ENCODE measurements at regions not wholly inside any gene's neighbourhood (a gene's known extent, or its start where the extent isn't known, plus 50 kb on each side); places are given as distances from the start of the nearest gene placed in this dataset.

DNA sequence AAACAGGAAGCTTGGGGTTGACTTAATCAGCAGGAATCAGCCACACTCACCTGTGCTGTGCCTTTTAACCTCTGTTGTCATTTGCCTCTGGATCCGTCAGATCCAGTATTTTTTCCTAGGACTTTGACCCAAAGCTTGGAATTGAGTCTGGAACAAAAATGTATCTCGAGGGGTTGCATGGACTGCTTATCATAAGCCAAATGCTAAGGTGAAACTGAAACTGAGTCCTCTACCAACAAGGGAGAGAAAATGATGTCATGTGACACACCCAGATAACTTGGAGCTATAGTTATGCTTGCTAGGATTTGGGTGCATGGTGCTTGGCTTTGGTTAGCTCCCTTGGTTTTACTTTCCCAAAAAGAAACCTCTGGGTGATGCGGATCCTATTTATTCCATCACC lies 2158.6 kb upstream of the PIK3C3 start:
- no peak for DNase-seq (ENCODE audit: low spot score)

DNA sequence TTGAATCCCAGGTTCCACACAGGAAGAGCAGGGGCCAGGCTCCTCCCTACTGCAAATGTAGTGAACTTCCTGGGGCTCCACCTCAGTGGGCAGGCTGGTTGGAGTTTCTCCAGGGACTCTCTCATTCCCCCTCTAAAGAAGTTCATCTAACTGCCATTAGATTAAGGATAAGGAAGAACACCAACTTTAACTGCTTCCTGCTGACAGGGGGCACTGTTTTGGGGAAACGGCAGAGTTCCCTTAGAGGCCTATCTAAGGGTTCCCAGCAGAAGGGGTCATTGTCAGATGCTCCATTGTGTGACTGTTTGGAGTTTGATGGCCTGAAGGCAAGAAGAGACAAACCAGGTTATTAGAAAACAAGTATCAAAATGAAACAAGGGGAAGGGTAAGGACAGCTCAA lies 2159.7 kb upstream of the PIK3C3 start:
- DNase-seq (ENCODE audit: low spot score), result no peak

DNA sequence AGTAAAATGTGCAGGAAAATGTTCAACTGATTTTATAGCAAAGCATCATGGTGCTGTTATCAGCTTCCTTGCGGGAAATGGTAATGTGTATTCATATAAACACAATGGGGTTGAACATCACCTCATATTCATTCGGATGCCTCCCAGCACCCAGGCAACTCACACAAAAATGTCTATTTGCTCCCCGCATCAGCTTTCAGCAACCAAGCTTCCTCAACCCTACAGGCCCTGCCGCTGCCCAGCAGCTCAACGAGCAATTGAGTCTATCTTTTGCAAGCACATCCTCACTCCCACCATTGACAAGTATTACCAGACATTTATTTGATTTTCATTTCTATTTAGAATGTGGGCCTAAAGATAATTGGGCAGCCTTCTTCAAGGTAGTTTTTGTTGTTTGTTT lies 2161.4 kb upstream of the PIK3C3 start:
- DNase-seq (ENCODE audit: low spot score), result no peak

DNA sequence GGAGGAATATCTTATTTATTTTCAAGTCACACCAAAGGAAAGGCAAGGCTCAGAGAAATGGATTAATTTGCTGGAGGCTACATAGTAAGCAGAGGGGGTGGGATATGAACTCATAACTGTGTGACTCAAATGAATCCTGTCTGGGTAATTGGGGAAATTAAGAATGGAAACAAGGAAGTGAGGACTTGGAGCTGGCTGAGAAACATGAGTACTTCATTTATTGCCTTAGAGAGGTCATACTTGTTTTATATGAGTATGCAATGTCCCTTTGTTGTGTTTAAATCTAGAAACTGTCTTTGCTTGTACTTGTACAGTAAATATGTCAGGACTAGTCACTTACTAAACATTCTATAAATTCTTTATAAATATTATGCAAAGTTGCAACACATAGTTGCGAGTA lies 2166.7 kb upstream of the PIK3C3 start:
- no peak for DNase-seq (ENCODE audit: low spot score)

DNA sequence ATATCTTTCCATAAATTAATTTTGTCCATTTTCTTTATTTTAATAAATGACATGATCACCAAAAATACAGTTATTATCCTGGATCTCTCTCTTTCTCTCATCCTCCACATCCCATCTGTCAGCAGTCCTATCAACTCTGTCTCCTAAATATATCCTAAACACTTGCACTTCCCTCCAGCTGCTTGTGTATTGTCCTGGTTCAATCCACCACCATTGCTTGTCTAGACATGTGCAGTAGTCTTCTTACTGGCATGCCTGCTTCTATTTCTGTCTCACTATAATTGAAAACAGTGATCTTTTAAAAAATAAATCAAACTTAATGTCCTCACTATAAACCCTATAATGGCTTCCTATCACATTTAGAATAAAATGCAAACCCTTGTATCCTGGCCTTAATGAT lies 2168.6 kb upstream of the PIK3C3 start:
- no peak for DNase-seq (ENCODE audit: low spot score)

DNA sequence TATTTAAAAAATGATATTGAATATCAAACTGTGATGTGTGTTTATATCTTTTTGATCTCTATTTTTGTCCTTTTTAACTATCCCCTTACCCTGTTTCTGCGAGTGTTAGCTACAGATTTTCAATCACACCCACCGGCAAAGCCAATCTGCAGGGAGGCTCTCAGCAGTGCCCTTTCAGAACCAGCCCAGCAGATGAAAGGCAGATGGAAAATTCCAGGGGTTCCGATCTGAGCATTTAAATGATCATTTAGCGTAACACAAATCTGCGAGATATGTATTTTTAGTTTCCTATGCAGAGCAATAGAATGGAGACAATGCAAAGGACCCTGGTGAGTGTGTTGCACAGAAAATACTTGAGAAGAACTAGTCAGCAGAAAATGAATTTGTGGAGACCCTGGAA lies 2170.5 kb upstream of the PIK3C3 start:
- DNase-seq (ENCODE audit: low spot score), result no peak

DNA sequence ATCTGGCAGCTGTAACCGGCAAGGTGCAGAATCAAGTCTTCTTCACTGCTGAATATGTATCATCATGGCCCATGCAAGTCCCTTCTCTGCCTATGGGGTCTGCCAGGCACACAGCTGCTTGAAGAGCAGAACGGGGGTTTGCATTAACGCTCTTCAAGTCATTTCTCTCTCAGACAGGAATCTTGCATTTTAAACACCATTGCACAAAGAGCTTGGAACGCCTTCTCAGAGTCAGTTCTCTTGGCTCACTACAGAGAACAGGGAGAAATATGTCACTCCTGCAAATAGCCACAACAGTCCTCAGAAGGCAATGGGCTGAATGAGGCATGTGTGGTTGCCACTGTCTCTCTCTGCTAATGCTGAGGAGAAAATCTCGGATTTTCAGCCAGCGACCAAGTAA lies 2173.5 kb upstream of the PIK3C3 start:
- no peak for DNase-seq (ENCODE audit: low spot score)

DNA sequence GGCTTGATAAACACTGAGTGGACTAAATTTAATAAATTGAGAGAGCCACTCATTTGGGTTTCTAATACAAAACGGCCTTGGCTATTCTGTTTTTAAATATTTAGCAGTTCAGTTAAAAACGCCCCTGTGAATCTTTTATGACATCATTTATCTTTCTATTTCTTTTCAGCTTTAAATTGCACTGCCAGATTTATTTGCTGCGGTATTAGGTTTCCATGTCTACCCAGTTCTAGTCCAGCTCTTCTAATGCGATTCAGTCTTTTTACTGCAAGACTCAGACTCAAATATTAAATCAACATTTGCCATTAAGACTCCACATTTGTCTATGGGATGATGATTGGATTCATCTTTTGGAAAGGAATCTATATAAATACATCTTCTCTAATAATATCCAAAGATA lies 2174.3 kb upstream of the PIK3C3 start:
- DNase-seq (ENCODE audit: low spot score), result no peak

DNA sequence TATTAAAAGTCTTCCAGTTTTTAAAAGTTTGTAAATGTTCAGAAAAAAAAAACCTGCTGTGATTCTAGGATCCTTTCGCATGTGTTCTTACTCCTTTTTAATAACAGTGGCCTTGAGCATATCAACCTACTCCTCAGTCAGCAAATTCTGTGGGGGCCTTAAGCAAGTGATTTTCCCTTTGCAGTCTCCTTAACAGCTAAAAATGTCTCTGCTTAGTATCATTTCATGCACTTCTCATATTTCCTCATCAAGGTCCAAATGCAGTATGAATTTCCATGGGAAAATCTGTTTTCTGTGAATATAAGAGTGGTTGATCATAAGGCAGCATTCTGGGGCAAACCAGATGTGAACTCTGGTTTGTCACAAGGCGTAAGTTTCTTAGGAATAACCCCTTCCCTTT lies 2175.1 kb upstream of the PIK3C3 start:
- no peak for DNase-seq (ENCODE audit: low spot score)

DNA sequence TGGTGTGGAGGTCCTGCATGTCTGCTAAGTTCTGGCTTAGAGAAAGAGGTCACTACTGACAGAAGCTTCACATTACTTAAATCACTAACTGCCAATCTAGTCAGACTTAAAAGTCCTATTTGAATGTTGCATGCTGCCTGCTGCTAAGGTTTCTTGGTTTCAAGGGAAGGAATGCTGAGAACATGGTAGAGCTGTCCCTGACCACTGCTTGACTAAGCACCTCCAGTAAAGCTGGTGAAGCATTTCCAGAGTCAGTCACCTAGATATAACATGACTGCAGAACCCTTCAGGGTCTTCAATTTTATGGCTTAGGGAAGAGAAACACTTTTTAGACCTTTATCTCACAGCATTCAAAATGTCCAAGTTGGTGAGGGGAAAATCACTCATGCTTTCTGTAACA lies 2178.3 kb upstream of the PIK3C3 start:
- DNase-seq (ENCODE audit: low spot score), result no peak

DNA sequence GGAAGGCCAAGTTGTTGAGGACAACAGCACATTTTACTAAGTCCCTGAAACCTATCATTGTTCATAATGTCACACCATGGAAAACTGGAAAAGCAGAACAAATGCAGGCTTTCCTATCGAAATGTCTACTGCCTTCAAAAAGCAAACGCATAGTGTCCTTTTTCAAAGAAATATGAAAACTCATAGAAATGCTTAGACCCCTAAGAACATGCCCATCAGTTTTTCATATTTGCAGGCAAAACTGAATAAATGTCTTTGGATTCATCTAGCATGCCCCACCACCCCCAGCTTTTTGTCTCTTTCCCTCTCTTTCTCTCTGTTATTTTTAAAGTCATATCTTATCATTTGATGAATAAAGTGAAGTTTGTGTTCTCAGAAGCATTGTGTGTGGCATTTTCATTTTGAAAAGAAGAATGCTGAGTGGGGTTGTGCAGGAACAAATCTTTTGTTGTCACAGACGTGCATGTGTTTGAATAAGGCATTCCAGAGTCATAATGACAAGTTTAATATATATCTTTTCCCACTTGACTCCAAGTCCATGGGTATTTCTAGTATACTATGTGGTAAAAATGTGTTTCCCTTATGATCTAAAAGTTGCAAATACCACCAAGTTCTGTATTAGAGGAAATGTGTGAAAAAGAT lies 2180.0 kb upstream of the PIK3C3 start:
- no peak for DNase-seq (ENCODE audit: low spot score)

DNA sequence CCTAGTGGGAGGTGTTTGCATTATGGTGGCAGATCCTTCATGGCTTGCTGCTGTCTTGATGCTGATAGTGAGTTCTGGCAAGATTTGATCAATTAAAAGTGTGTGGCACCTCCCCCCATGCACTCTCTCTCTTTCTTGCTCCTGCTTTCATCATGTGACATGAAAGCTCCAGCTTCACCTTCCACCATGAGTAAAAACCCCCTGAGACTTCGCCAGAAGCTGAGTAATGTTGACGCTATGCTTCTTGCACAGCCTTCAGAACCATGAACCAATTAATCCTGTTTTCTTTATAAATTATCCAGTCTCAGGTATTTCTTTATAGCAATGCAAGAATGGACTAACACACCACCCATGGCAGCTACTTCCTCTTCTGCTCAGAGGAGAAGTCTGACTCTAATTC lies 2181.4 kb upstream of the PIK3C3 start:
- DNase-seq (ENCODE audit: low spot score), result no peak

DNA sequence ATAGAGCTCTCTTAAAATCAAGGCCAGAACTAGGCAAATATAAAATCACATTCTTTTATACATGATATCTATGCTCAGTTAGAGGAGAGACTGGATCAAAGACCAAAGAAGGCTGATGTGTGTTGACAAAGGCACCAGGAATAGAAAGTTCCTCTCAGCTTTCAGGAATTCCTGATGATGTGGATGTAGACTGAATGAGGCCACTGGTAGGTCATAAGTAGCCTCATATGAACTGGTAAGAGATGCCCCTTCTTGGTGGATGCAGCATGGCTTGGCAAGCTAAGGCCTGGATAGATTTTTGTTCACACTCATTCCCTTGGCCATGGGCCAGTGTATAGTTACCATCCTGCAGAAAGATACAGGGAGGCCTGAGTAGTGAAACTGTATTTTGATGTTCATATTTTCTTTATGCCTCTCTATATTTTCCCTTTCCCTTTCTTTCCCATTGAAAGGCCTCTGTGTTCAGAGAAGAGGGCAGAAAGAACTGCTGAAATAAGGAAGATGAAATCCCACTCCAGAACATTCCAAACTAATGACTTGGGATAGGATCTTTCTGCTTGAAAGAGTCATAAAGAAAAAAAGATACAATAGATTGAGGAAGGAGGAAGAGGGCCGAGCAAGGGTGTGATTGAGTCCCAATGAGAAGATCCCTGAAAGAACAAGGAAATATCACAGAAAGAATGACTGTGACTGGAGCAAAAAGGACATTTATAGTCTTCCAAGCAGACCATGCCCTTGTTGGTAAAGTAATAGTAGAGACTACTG lies 2182.7 kb upstream of the PIK3C3 start:
- DNase-seq (ENCODE audit: low spot score), result peak; percentile 10

DNA sequence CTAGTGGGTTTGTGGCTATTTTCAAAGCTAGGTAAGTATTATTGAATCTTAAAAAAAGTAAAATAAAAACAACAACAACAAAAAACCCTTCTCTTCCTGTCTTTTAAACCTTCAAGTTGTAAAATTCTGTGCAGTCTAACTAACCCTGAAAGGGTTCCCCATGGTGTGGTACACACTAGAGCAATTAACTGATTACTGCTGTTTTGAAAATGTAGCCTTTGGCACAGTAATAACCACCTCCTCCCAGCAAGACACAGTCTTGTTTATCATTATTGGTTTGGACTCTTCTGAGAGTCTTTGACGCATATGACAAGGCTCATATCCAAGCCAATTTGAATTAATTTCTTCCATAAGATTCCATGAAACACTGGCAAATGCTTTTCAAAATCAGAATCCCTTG lies 2184.6 kb upstream of the PIK3C3 start:
- DNase-seq (ENCODE audit: low spot score), result no peak

DNA sequence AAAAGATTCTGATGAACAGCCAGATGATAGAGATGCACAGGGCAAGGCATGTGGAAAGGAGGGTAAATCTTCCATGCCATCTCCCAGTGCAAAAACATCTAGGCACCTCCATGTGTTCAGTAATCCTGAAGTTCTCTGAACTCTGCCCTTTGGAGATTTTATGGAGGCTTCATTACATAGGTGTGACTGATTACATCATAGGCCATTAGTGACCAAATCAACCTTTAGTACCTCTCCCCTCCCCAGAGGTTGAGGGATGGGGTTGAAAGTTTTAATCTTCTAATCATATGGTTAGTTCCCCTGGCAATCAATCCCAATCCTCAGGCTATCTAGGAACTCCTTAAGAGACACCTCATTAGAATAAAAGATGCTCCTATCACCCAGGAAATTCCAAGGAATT lies 2190.2 kb upstream of the PIK3C3 start:
- DNase-seq (ENCODE audit: low spot score), result no peak

DNA sequence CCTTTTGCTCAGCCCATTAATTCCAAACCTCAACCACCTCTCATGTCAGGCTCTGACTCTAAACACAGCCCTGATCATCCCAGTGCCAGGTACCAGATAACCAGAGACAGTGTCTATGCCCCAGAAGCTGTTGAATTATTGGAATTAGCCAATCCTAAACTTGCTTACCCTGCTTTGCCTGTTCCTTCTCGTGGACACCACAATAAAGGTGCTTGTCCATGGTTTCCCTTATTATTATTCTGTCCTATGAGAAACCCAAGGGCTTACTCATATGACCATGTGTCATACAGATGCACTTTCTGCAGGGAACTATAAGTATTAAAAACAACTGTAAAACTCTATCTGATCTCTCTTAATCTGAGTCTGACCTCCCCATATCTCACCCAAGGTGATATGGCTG lies 2193.8 kb upstream of the PIK3C3 start:
- DNase-seq (ENCODE audit: low spot score), result no peak

DNA sequence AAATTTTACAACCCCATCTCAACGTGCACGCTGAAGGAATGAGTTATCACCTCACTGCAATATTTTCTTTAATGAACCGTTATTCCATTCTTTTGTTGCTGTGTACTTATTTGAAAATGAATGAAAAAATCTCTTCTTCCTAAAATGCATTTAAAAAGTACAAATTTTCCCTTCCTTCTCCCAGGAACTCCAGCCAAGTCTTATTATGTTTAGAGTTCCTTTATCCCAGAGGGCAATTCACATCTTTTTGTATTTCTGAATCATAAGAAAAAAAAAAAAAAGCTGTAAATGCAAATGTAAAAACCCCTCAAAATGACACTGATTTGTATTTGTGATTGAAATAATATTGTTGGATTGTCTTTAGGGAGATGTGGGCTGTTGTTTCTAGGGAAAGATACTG lies 2194.3 kb upstream of the CELF4 start:
- no peak for DNase-seq (ENCODE audit: low spot score)

DNA sequence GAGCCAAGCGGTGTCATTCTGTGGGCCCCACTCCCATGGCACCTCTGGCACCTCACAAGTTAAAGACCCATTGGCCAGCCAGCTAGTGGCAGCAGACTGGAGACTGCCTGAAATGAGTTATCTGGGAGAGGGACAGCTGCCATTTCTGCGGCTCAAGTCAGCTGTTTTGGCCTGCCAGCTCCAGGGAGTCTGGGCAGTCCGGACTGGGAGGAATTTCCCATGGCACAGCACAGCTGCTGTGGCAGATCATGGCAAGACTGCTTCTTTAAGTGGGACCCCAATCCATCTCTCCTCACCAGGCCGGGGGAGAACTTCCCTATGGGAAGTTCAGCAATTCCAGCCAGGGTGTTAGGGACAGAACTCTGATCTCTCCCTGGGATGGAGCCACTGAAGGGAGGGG lies 2187.6 kb upstream of the CELF4 start:
- DNase-seq (ENCODE audit: low spot score), result no peak

DNA sequence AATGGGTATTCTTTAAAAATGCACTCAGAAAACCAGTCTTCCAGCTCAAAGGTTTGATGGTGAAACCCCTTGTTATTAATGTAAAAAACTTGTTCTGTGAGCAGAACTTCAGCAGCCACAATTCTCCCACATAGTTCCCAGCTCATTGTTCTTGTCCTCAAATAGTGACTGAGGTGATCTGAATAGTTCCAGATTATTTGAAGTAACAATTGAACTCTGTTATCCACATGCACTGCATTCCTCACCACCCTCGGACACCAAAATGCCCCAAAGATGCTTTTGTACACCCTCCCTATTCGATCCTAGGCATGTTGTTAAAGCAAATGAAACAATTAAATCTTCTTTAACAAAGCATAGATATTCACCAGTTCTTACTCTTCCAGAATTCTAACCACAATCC lies 2186.8 kb upstream of the CELF4 start:
- no peak for DNase-seq (ENCODE audit: low spot score)

DNA sequence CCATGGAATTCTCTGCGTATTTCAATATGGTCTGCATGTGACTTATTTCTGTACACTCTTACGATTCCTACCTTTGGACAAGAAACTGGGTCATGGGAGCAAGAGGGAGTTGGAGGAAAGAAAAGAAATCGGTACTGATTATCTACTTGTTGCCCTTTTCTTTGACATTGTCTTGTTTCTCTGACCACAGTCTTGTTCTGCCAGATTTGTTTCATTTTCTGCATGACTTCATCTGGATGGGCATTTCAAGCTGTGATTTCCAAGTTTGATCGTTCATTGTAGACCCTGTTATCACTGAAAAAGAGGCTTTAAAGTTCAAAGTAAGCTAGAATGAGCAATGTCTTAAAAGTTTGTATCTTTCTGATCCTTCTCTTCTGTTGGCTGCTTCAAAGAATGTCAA lies 2186.3 kb upstream of the CELF4 start:
- DNase-seq (ENCODE audit: low spot score), result no peak

DNA sequence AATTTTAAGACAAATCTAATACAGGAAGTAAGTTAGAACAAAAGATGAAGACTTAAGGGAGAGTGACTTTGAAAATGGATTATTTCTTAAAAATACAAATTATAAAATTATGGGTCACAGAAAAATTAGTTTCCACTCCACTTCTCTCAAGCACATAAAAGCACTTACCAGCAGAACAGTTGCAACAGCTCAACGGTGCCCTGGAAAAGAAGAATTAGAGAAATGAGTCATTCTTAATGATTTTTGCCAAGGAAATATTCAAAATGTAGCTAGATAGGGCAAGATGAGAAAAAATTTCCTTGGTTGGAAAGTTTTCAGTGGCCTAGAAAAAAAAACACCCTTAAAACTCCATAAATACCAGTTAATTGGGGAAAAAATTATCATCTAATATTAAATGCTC lies 2185.6 kb upstream of the CELF4 start:
- no peak for DNase-seq (ENCODE audit: low spot score)

DNA sequence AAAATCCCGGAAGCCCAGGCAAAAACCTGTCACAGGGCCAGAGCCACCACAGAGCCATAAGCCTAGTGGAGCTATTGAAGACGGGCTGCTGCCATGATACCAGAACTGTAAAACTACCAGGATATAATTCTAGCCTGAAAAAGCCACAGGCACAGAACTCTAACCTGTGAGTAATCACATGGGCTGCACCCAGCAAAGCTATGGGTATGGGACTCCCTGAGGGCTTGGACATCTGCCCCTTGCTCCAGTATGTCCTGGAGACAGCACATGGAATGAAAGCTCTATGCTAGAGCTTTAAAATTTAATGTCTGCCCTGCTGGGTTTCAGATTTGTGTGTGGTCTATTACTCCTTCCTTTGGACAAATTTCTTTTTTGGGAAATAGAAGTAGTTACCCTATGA lies 2183.6 kb upstream of the CELF4 start:
- DNase-seq (ENCODE audit: low spot score), result no peak

DNA sequence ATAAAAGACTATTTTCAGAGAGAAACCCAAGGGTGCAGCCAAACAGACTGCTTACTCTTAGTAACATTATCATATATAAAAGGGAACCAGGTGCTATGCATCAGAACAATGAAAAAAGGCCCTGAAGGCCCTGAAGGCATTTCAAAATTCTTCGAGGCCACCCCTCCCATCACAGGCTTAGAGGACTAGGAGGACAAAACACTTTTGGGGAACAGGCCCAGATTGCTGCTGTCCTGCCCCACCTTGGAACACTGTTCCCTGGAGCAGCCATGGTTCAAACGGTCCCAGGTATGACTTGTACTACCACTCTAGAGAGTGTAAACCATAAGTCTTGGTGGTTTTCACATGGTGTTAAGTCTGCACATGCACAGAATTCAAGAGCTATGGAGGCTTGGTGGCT lies 2183.1 kb upstream of the CELF4 start:
- DNase-seq (ENCODE audit: low spot score), result no peak

DNA sequence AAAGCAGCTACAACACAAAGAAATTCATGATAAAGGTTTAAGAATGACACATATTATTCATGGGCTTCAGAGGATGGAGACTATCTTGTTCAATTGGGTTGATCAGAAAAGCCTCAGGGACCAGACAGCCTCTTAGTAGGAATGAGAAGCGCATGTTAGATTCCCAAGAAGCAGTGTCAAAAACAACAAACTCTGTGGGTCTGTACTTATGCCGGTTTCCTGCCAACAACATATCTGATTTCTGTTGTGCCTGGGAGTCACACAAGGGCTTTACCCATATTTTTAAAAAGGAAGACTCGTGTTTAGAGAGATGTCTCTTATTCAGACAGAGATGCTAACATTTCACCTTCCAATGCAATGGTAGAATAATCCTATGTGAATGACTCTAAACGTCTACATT lies 2180.6 kb upstream of the CELF4 start:
- no peak for DNase-seq (ENCODE audit: low spot score)

All from AG08395 (cell line).